Caco-2 (cell line): ENCODE measurements at regions not wholly inside any gene's neighbourhood (a gene's known extent, or its start where the extent isn't known, plus 50 kb on each side); places are given as distances from the start of the nearest gene placed in this dataset.

Experiments used
- BruUV-seq: library from RNA; stranded (reverse); fragments of 400-500 nt; replicated peaks from 2 replicates; lab custom pipeline; 2021; lab: Mats Ljungman, UMichigan
- CTCF ChIA-PET: fragments of 300-600 bp; sonication (Branson Sonifier 250); formaldehyde crosslinking; loops from one replicate; lab custom pipeline; 2022; ENCODE audit warnings: antibody characterized with exemption; lab: Charles Lee
- POLR2A ChIA-PET: fragments of 300-600 bp; sonication (Branson Sonifier 250); formaldehyde crosslinking; loops from one replicate; lab custom pipeline; 2022; ENCODE audit warnings: antibody characterized with exemption; lab: Charles Lee
- DNase-seq, 2 experiments: peaks; one replicate each; pipeline versions ENCODE4 v3.0.0 to v3.0.0-alpha.2; 2020 to 2022
- H3K27me3 ChIP-seq: replicated peaks from 2 replicates; pipeline ENCODE4 v1.6.0; 2011; ENCODE audit warnings: low read length; ENCODE audit not compliant: control insufficient read depth, insufficient read depth
- H3K36me3 ChIP-seq: 2 replicates; pipeline ENCODE4 v1.5.1; 2011; ENCODE audit warnings: low read length; ENCODE audit not compliant: control insufficient read depth, insufficient read depth
- H3K4me1 ChIP-seq: fragments of 250-450 bp; sonication (Bioruptor Pico); 2 replicates; pipeline ENCODE4 v1.5.1; 2020; ENCODE audit warnings: mild to moderate bottlenecking
- H3K4me3 ChIP-seq: 2 replicates; pipeline ENCODE4 v1.5.1; 2011; ENCODE audit warnings: low read depth, mild to moderate bottlenecking, control low read depth, low read length
- H3K9me3 ChIP-seq: fragments of 250-450 bp; sonication (Bioruptor Pico); 2 replicates; pipeline ENCODE4 v1.5.1; 2020; ENCODE audit warnings: mild to moderate bottlenecking, moderate library complexity
- H3K27ac Mint-ChIP-seq: one replicate; pipeline ENCODE4 v1.8.0; 2022; ENCODE audit warnings: mixed read lengths; ENCODE audit not compliant: unreplicated experiment
- H3K27me3 Mint-ChIP-seq: one replicate; pipeline ENCODE4 v1.8.0; 2022; ENCODE audit warnings: mixed read lengths; ENCODE audit not compliant: insufficient read depth, unreplicated experiment
- H3K36me3 Mint-ChIP-seq: one replicate; pipeline ENCODE4 v1.8.0; 2022; ENCODE audit warnings: mild to moderate bottlenecking, mixed read lengths; ENCODE audit not compliant: insufficient read depth, unreplicated experiment
- H3K4me1 Mint-ChIP-seq: one replicate; pipeline ENCODE4 v1.8.0; 2022; ENCODE audit warnings: low read depth, mixed read lengths; ENCODE audit not compliant: unreplicated experiment
- H3K4me3 Mint-ChIP-seq: one replicate; pipeline ENCODE4 v1.8.0; 2022; ENCODE audit warnings: mild to moderate bottlenecking, moderate library complexity, mixed read lengths; ENCODE audit not compliant: unreplicated experiment
- H3K9me3 Mint-ChIP-seq: one replicate; pipeline ENCODE4 v1.8.0; 2022; ENCODE audit warnings: mixed read lengths; ENCODE audit not compliant: unreplicated experiment
- intact Hi-C: fragments of 100-400 bp; cut with micrococcal nuclease; formaldehyde crosslinking; loops from one replicate; pipeline ENCODE4 v1.10.0; 2022; ENCODE audit not compliant: unreplicated experiment
- TF ChIP-seq, protein P1 (sequence below), 2 experiments: fragments of 200-600 bp in 1 of 2; IDR thresholded peaks; 1 replicate in 1 of 2; 2 replicates in 1 of 2; pipeline versions ENCODE4 v1.5.1 to v1.8.0; 2011 to 2022; ENCODE audit warnings: antibody characterized with exemption in 1 of 2, control low read depth in 1 of 2, inconsistent platforms in 1 of 2, low read depth in 1 of 2, low read length in 1 of 2, mild to moderate bottlenecking in 1 of 2, moderate library complexity in 1 of 2; ENCODE audit not compliant: insufficient read depth in 1 of 2, severe bottlenecking in 1 of 2, unreplicated experiment in 1 of 2

DNA sequence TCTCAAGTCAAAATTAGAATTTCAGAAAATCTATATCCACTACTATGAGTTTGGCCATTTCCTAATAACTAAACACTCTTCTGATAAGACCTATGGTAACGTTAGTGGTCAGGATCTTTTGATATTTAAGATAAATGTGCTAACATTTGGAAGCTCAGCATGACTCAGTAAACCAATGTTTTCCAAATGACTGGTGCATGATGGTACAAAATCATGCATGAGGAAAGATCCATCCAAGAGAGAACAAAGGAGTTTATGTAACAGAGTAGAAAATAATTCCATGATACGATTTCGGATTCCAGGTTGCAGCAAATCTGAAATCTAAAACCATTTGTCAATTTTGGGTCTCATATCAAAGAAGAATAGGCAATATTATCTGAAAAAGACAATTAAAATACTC is 279.2 kb downstream of the NSG2 start:
- ChIA-PET CTCF (interaction anchor here (1.1 to 1.7 kb wide), 2 partner anchors 13 to 140 kb away, joined by 3 to 6 read pairs; no protein-coding TSS in a partner anchor), POLR2A (no interaction called here)
- no TSS peak for BruUV-seq
- DNase-seq, result no peak
- Histone ChIP-seq H3K4me3 (no peak overlapping the region), H3K9me3 (no peaks in the 10 kb centered on the region), H3K4me1 (peaks cover 12% of the 10 kb centered on the region), H3K27me3 (no peaks in the 10 kb centered on the region), H3K36me3 (no peaks in the 10 kb centered on the region)
- Mint-ChIP-seq H3K36me3 (peaks cover 9% of the 10 kb centered on the region), H3K4me3 (no peak overlapping the region), H3K9me3 (no peaks in the 10 kb centered on the region), H3K27ac (no peak overlapping the region), H3K4me1 (peaks cover 21% of the 10 kb centered on the region), H3K27me3 (peaks cover 18% of the 10 kb centered on the region)
- intact Hi-C loops, result loop anchor here (10.0 kb wide), 1 partner anchor 250 kb away; no protein-coding TSS in a partner anchor
- TF ChIP-seq, protein P1, sequence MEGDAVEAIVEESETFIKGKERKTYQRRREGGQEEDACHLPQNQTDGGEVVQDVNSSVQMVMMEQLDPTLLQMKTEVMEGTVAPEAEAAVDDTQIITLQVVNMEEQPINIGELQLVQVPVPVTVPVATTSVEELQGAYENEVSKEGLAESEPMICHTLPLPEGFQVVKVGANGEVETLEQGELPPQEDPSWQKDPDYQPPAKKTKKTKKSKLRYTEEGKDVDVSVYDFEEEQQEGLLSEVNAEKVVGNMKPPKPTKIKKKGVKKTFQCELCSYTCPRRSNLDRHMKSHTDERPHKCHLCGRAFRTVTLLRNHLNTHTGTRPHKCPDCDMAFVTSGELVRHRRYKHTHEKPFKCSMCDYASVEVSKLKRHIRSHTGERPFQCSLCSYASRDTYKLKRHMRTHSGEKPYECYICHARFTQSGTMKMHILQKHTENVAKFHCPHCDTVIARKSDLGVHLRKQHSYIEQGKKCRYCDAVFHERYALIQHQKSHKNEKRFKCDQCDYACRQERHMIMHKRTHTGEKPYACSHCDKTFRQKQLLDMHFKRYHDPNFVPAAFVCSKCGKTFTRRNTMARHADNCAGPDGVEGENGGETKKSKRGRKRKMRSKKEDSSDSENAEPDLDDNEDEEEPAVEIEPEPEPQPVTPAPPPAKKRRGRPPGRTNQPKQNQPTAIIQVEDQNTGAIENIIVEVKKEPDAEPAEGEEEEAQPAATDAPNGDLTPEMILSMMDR (IDR thresholded peaks at IDR 0.05; ENCODE audit: insufficient read depth in 1 of 2, low read depth in 1 of 2, low read length in 1 of 2, severe bottlenecking in 1 of 2, unreplicated experiment in 1 of 2), result no peak

DNA sequence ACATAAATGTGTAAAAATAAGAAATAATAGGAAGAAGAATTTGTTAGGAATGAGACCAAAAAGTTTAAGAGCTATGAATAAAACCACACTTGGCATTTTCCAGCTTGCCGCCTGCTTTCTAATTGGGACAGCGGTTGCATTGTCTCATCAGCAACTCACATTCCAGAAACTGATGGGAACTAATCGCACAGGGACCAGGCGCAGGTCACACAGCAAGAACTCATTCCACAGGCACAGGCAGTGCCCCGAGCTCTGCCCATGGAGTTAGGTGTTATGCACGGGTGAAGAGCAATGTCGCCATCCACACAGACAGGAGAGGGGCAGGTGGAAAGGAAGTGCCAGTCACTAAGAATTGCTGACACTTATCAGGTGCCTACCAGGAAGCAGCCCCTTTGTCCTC is 279.9 kb downstream of the NSG2 start:
- no peaks in the 10 kb centered on the region for H3K36me3 ChIP-seq
- BruUV-seq, result no TSS peak
- POLR2A ChIA-PET, result no interaction called here

DNA sequence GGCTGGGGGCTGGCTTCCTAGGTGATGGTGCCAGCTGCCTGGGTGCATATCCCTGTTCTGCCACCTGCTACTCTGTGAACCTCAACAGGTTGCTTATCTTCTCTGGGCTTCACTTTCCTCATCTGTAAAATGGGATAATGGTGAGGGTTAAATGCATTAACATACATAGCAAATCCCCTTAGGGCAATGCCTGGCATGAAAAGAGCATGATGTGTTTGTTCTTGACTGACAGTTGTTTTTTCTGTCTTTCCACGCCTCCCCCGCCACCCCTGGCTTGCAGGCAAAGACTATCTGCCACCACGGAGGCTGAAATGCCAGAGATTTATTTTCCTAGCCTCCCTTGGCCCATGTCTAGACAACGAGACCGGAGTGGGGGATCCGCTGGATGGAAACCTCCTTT is 280.5 kb downstream of the NSG2 start:
- Mint-ChIP-seq H3K27me3 (peaks cover 15% of the 10 kb centered on the region), H3K27ac (no peak overlapping the region), H3K36me3 (peaks cover 4% of the 10 kb centered on the region), H3K9me3 (no peaks in the 10 kb centered on the region), H3K4me3 (no peak overlapping the region), H3K4me1 (peaks cover 21% of the 10 kb centered on the region)
- H3K27me3 ChIP-seq, result no peaks in the 10 kb centered on the region
- TF ChIP-seq, protein P1 (IDR thresholded peaks at IDR 0.05; ENCODE audit: insufficient read depth in 1 of 2, low read depth in 1 of 2, low read length in 1 of 2, severe bottlenecking in 1 of 2, unreplicated experiment in 1 of 2), result no peak
- BruUV-seq, result no TSS peak
- intact Hi-C loops, result loop anchor here (2.0 to 10.0 kb wide), 2 partner anchors 83 to 249 kb away; no protein-coding TSS in a partner anchor
- H3K9me3 ChIP-seq, result no peaks in the 10 kb centered on the region
- DNase-seq, result no peak
- peaks cover 12% of the 10 kb centered on the region for H3K4me1 ChIP-seq
- CTCF ChIA-PET, result no interaction called here
- H3K36me3 ChIP-seq, result no peaks in the 10 kb centered on the region
- POLR2A ChIA-PET, result no interaction called here
- no peak overlapping the region for H3K4me3 ChIP-seq

More for the DNA sequence above, 279.9 kb downstream of the NSG2 start:
- CTCF ChIA-PET, result no interaction called here
- Histone ChIP-seq H3K4me1 (peaks cover 12% of the 10 kb centered on the region), H3K27me3 (no peaks in the 10 kb centered on the region), H3K9me3 (no peaks in the 10 kb centered on the region), H3K4me3 (no peak overlapping the region)
- TF ChIP-seq, protein P1 (IDR thresholded peaks at IDR 0.05; ENCODE audit: insufficient read depth in 1 of 2, low read depth in 1 of 2, low read length in 1 of 2, severe bottlenecking in 1 of 2, unreplicated experiment in 1 of 2), result no peak
- Mint-ChIP-seq H3K27me3 (peaks cover 15% of the 10 kb centered on the region), H3K9me3 (no peaks in the 10 kb centered on the region), H3K4me3 (no peak overlapping the region), H3K36me3 (peaks cover 4% of the 10 kb centered on the region), H3K4me1 (peaks cover 21% of the 10 kb centered on the region), H3K27ac (no peak overlapping the region)
- no peak for DNase-seq
- intact Hi-C loops, result loop anchor here (10.0 kb wide), 1 partner anchor 249 kb away; no protein-coding TSS in a partner anchor
